WTC11 (cell line): ENCODE measurements at regions not wholly inside any gene's neighbourhood (a gene's known extent, or its start where the extent isn't known, plus 50 kb on each side); places are given as distances from the start of the nearest gene placed in this dataset.

Source experiments
- ATAC-seq: fragments of 200-7000 bp; cut with Tn5 transposase; 2 replicates; pipeline ENCODE4 v1.10.0; 2021; ENCODE audit warnings: mild to moderate bottlenecking, moderate library complexity
- CTCF ChIA-PET: fragments of 300-600 bp; sonication (Branson Sonifier 250); formaldehyde crosslinking; loops from one replicate; lab custom pipeline; 2021; ENCODE audit warnings: antibody characterized with exemption; lab: Charles Lee
- POLR2A ChIA-PET: fragments of 350-600 bp; sonication (Branson Sonifier 250); formaldehyde crosslinking; loops from one replicate; lab custom pipeline; 2021; ENCODE audit warnings: antibody characterized with exemption; lab: Charles Lee
- DNase-seq: peaks from one replicate; pipeline ENCODE4 v3.0.0; 2021; ENCODE audit warnings: low spot score
- H3K27ac Mint-ChIP-seq: 2 replicates; pipeline ENCODE4 v1.8.0; 2021; ENCODE audit warnings: mixed read lengths
- H3K27me3 Mint-ChIP-seq: 2 replicates; pipeline ENCODE4 v1.8.0; 2021; ENCODE audit warnings: low read depth, mild to moderate bottlenecking, moderate library complexity, mixed read lengths
- H3K36me3 Mint-ChIP-seq: 2 replicates; pipeline ENCODE4 v1.8.0; 2021; ENCODE audit warnings: mixed read lengths
- H3K4me1 Mint-ChIP-seq: 2 replicates; pipeline ENCODE4 v1.8.0; 2022; ENCODE audit warnings: mixed read lengths
- H3K4me3 Mint-ChIP-seq: 2 replicates; pipeline ENCODE4 v1.8.0; 2021; ENCODE audit warnings: mild to moderate bottlenecking, moderate library complexity, mixed read lengths
- H3K9me3 Mint-ChIP-seq: 2 replicates; pipeline ENCODE4 v1.8.0; 2021; ENCODE audit warnings: mixed read lengths
- CBFB ChIP-seq: sonication (generic); formaldehyde crosslinking; IDR thresholded peaks from 2 replicates; pipeline ENCODE4 v1.8.1; 2022; ENCODE audit warnings: mild to moderate bottlenecking, low read depth, missing genetic modification reagents
- ETV6 ChIP-seq: sonication (generic); formaldehyde crosslinking; IDR thresholded peaks from 2 replicates; pipeline ENCODE4 v1.8.1; 2022; ENCODE audit warnings: mild to moderate bottlenecking, missing genetic modification reagents
- FOXK1 ChIP-seq: sonication (generic); formaldehyde crosslinking; IDR thresholded peaks from 2 replicates; pipeline ENCODE4 v1.8.0; 2022; ENCODE audit warnings: mild to moderate bottlenecking, moderate library complexity, missing genetic modification reagents
- FOXP1 ChIP-seq: sonication (generic); formaldehyde crosslinking; IDR thresholded peaks from 2 replicates; pipeline ENCODE4 v1.8.0; 2022; ENCODE audit warnings: missing genetic modification reagents, mild to moderate bottlenecking, moderate library complexity, borderline replicate concordance
- GABPB1 ChIP-seq: sonication (generic); formaldehyde crosslinking; IDR thresholded peaks from 2 replicates; pipeline ENCODE4 v1.8.1; 2023; ENCODE audit warnings: mild to moderate bottlenecking, missing genetic modification reagents
- HMGA2 ChIP-seq: fragments of 250-450 bp; sonication (Bioruptor Pico); IDR thresholded peaks from 2 replicates; pipeline ENCODE4 v1.4.0; 2021; ENCODE audit warnings: mild to moderate bottlenecking, moderate library complexity
- JUN ChIP-seq: sonication (generic); formaldehyde crosslinking; IDR thresholded peaks from 2 replicates; pipeline ENCODE4 v1.8.0; 2023; ENCODE audit warnings: mild to moderate bottlenecking, missing genetic modification reagents
- NFYB ChIP-seq: sonication (generic); formaldehyde crosslinking; conservative IDR thresholded peaks from 2 replicates; pipeline ENCODE4 v1.8.0; 2022; ENCODE audit warnings: low read depth, missing genetic modification reagents
- SMAD3 ChIP-seq: sonication (generic); formaldehyde crosslinking; IDR thresholded peaks from 2 replicates; pipeline ENCODE4 v1.8.0; 2022; ENCODE audit warnings: missing genetic modification reagents, mild to moderate bottlenecking, borderline replicate concordance
- SMAD4 ChIP-seq: sonication (generic); formaldehyde crosslinking; IDR thresholded peaks from 2 replicates; pipeline ENCODE4 v1.8.0; 2022; ENCODE audit warnings: mild to moderate bottlenecking, missing genetic modification reagents
- SP1 ChIP-seq: sonication (generic); formaldehyde crosslinking; conservative IDR thresholded peaks from 2 replicates; pipeline ENCODE4 v1.8.1; 2022; ENCODE audit warnings: missing genetic modification reagents
- TP53 ChIP-seq: sonication (generic); formaldehyde crosslinking; IDR thresholded peaks from 2 replicates; pipeline ENCODE4 v1.8.1; 2023; ENCODE audit warnings: mild to moderate bottlenecking, missing genetic modification reagents
- ZBTB21 ChIP-seq: sonication (generic); formaldehyde crosslinking; IDR thresholded peaks from 2 replicates; pipeline ENCODE4 v1.8.1; 2023; ENCODE audit warnings: mild to moderate bottlenecking, missing genetic modification reagents, borderline replicate concordance
- ZNF232 ChIP-seq: sonication (generic); formaldehyde crosslinking; IDR thresholded peaks from 2 replicates; pipeline ENCODE4 v1.8.0; 2022; ENCODE audit warnings: mild to moderate bottlenecking, missing genetic modification reagents
- ZNF396 ChIP-seq: fragments of 250-450 bp; sonication (Bioruptor Pico); IDR thresholded peaks from 2 replicates; pipeline ENCODE4 v1.8.0; 2021; ENCODE audit warnings: mild to moderate bottlenecking, moderate library complexity, borderline replicate concordance
- ZNF423 ChIP-seq: fragments of 250-450 bp; sonication (Bioruptor Pico); IDR thresholded peaks from 2 replicates; pipeline ENCODE4 v2.1.2; 2022; ENCODE audit warnings: mild to moderate bottlenecking, moderate library complexity
- ZNF671 ChIP-seq: fragments of 250-450 bp; sonication (Bioruptor Pico); IDR thresholded peaks from 2 replicates; pipeline ENCODE4 v1.8.0; 2021; ENCODE audit warnings: mild to moderate bottlenecking
- TF ChIP-seq, protein P1 (sequence below): sonication (generic); formaldehyde crosslinking; IDR thresholded peaks from 2 replicates; pipeline ENCODE4 v1.8.1; 2022; ENCODE audit warnings: missing genetic modification reagents, borderline replicate concordance
- TF ChIP-seq, protein P2 (sequence below): fragments of 200-600 bp; IDR thresholded peaks from 2 replicates; pipeline ENCODE4 v1.8.0; 2022; ENCODE audit warnings: antibody characterized with exemption
- TF ChIP-seq, protein P3 (sequence below): sonication (generic); formaldehyde crosslinking; IDR thresholded peaks from 2 replicates; pipeline ENCODE4 v1.8.1; 2023; ENCODE audit warnings: mild to moderate bottlenecking, moderate library complexity, missing genetic modification reagents
- TF ChIP-seq, protein P4 (sequence below): sonication (generic); formaldehyde crosslinking; conservative IDR thresholded peaks from 2 replicates; pipeline ENCODE4 v1.8.1; 2023; ENCODE audit warnings: mild to moderate bottlenecking, low read depth, missing genetic modification reagents, moderate library complexity
- TF ChIP-seq, protein P5 (sequence below): sonication (generic); formaldehyde crosslinking; conservative IDR thresholded peaks from 2 replicates; pipeline ENCODE4 v1.8.1; 2022; ENCODE audit warnings: mild to moderate bottlenecking, missing genetic modification reagents

DNA sequence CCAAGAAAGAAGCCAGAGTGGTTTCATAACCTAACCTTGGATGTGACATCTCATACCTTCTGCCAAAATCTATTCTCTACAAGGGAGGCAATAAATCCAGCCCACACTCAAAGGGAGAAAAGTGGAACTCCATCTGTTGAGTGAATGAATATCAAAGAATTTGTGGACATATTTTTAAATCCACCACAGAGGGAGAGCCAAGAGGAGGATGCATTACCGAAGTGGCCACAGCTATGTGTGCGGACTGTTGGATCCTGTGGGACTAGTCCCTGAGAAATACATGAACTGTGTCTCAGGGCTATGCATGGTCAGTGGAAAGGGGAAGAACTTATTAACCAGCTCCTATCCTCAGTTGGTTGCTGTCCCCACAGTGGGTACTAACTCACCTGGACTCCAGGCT is 273.9 kb downstream of the NUAK1 start:
- DNase-seq (no peak), ATAC-seq (no peak)
- no peak for TF ChIP-seq SMAD4
- TF ChIP-seq ZNF396 = no peak
- no peak for TF ChIP-seq JUN (CRISPR knock-in tag)
- H3K4me1 Mint-ChIP-seq = peaks cover 11% of the 10 kb centered on the region
- ChIA-PET CTCF (no interaction called here), POLR2A (interaction anchor here (0.7 kb wide), 1 partner anchor 1091 kb away, joined by 7 read pairs; the partner anchor contains the start of gene TMEM263)
- H3K4me3 Mint-ChIP-seq = no peak overlapping the region
- H3K9me3 Mint-ChIP-seq = peaks cover 11% of the 10 kb centered on the region
- H3K36me3 Mint-ChIP-seq = no peaks in the 10 kb centered on the region; the same call in 1 of the 2 replicates
- peaks cover 5% of the 10 kb centered on the region; the same call in 1 of the 2 replicates for H3K27me3 Mint-ChIP-seq
- H3K27ac Mint-ChIP-seq = no peak overlapping the region

DNA sequence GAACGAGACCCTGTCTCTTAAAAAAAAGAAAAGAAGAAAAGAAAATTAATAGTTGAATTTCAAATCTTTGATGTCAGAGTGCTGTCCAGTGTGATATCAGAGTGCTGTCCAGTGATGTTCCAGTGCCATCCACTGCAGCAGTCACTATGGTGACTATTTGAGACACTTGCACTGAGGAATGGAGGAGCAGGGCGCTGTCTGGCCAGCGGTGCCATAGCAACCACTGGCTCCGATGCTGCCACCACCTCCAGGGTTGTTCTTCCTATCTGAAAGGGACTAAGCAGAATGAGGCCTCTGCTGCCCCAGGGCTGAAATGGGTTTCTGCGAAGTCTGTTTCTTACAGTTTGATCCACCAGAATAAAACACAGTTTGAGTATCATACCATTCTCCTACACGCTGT is 272.9 kb downstream of the NUAK1 start:
- Mint-ChIP-seq H3K27ac (no peak overlapping the region), H3K4me1 (peaks cover 7% of the 10 kb centered on the region), H3K36me3 (no peaks in the 10 kb centered on the region; the same call in 1 of the 2 replicates), H3K27me3 (peaks cover 5% of the 10 kb centered on the region; the same call in 1 of the 2 replicates), H3K9me3 (peaks cover 13% of the 10 kb centered on the region), H3K4me3 (no peak overlapping the region)
- CTCF ChIA-PET = interaction anchor here (0.6 kb wide), 1 partner anchor 11 kb away, joined by 5 read pairs; no protein-coding TSS in a partner anchor
- no peak for ATAC-seq
- no peak for DNase-seq
- POLR2A ChIA-PET = no interaction called here
- TF ChIP-seq JUN (CRISPR knock-in tag) (no peak), SMAD3 (CRISPR knock-in tag) (no peak), FOXK1 (no peak), NFYB (no peak), TP53 (CRISPR knock-in tag) (no peak), HMGA2 (CRISPR knock-in tag) (no peak), FOXP1 (CRISPR knock-in tag) (no peak), ZBTB21 (CRISPR knock-in tag) (no peak), ZNF232 (CRISPR knock-in tag) (no peak), CBFB (CRISPR knock-in tag) (no peak), ZNF423 (CRISPR knock-in tag) (no peak), ETV6 (no peak), GABPB1 (CRISPR knock-in tag) (no peak), ZNF671 (no peak), SP1 (CRISPR knock-in tag) (no peak)
- TF ChIP-seq, protein P1, sequence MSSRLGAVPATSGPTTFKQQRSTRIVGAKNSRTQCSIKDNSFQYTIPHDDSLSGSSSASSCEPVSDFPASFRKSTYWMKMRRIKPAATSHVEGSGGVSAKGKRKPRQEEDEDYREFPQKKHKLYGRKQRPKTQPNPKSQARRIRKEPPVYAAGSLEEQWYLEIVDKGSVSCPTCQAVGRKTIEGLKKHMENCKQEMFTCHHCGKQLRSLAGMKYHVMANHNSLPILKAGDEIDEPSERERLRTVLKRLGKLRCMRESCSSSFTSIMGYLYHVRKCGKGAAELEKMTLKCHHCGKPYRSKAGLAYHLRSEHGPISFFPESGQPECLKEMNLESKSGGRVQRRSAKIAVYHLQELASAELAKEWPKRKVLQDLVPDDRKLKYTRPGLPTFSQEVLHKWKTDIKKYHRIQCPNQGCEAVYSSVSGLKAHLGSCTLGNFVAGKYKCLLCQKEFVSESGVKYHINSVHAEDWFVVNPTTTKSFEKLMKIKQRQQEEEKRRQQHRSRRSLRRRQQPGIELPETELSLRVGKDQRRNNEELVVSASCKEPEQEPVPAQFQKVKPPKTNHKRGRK = no peak
- TF ChIP-seq, protein P2, sequence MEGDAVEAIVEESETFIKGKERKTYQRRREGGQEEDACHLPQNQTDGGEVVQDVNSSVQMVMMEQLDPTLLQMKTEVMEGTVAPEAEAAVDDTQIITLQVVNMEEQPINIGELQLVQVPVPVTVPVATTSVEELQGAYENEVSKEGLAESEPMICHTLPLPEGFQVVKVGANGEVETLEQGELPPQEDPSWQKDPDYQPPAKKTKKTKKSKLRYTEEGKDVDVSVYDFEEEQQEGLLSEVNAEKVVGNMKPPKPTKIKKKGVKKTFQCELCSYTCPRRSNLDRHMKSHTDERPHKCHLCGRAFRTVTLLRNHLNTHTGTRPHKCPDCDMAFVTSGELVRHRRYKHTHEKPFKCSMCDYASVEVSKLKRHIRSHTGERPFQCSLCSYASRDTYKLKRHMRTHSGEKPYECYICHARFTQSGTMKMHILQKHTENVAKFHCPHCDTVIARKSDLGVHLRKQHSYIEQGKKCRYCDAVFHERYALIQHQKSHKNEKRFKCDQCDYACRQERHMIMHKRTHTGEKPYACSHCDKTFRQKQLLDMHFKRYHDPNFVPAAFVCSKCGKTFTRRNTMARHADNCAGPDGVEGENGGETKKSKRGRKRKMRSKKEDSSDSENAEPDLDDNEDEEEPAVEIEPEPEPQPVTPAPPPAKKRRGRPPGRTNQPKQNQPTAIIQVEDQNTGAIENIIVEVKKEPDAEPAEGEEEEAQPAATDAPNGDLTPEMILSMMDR = no peak
- TF ChIP-seq, protein P3, sequence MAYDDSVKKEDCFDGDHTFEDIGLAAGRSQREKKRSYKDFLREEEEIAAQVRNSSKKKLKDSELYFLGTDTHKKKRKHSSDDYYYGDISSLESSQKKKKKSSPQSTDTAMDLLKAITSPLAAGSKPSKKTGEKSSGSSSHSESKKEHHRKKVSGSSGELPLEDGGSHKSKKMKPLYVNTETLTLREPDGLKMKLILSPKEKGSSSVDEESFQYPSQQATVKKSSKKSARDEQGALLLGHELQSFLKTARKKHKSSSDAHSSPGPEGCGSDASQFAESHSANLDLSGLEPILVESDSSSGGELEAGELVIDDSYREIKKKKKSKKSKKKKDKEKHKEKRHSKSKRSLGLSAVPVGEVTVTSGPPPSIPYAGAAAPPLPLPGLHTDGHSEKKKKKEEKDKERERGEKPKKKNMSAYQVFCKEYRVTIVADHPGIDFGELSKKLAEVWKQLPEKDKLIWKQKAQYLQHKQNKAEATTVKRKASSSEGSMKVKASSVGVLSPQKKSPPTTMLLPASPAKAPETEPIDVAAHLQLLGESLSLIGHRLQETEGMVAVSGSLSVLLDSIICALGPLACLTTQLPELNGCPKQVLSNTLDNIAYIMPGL (CRISPR knock-in tag) = no peak
- TF ChIP-seq, protein P4, sequence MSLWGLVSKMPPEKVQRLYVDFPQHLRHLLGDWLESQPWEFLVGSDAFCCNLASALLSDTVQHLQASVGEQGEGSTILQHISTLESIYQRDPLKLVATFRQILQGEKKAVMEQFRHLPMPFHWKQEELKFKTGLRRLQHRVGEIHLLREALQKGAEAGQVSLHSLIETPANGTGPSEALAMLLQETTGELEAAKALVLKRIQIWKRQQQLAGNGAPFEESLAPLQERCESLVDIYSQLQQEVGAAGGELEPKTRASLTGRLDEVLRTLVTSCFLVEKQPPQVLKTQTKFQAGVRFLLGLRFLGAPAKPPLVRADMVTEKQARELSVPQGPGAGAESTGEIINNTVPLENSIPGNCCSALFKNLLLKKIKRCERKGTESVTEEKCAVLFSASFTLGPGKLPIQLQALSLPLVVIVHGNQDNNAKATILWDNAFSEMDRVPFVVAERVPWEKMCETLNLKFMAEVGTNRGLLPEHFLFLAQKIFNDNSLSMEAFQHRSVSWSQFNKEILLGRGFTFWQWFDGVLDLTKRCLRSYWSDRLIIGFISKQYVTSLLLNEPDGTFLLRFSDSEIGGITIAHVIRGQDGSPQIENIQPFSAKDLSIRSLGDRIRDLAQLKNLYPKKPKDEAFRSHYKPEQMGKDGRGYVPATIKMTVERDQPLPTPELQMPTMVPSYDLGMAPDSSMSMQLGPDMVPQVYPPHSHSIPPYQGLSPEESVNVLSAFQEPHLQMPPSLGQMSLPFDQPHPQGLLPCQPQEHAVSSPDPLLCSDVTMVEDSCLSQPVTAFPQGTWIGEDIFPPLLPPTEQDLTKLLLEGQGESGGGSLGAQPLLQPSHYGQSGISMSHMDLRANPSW = no peak
- TF ChIP-seq, protein P5, sequence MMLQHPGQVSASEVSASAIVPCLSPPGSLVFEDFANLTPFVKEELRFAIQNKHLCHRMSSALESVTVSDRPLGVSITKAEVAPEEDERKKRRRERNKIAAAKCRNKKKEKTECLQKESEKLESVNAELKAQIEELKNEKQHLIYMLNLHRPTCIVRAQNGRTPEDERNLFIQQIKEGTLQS (CRISPR knock-in tag) = no peak
